Endothelial cell of umbilical vein (primary cell): ENCODE measurements at regions not wholly inside any gene's neighbourhood (a gene's known extent, or its start where the extent isn't known, plus 50 kb on each side); places are given as distances from the start of the nearest gene placed in this dataset.
"Not testable (repeated sequence)": the region's sequence is repeated elsewhere in the genome, so short reads cannot be mapped to it uniquely, and the experiment has no call there.

Source experiments
- BruUV-seq: library from RNA; stranded (reverse); fragments of 400-500 nt; replicated peaks from 2 replicates; lab custom pipeline; 2021; lab: Mats Ljungman, UMichigan
- CTCF ChIA-PET: fragments of 300-600, 350-600 bp; sonication (Branson Sonifier 250); formaldehyde crosslinking; loops from one replicate; lab custom pipeline; 2021; ENCODE audit warnings: antibody characterized with exemption, inconsistent platforms; lab: Charles Lee
- POLR2A ChIA-PET: fragments of 300-600, 350-600 bp; sonication (Branson Sonifier 250); formaldehyde crosslinking; loops from one replicate; lab custom pipeline; 2021; ENCODE audit warnings: antibody characterized with exemption, inconsistent platforms; lab: Charles Lee
- DNase-seq: peaks from one replicate; pipeline ENCODE4 v3.0.0-alpha.2; 2011; ENCODE audit warnings: low read depth, low spot score
- FAIRE-seq: peaks from 2 replicates; lab custom pipeline; 2011; peaks lifted over from hg19 to GRCh38; lab: Jason Lieb, UNC
- H2AFZ ChIP-seq: 2 replicates; pipeline ENCODE4 v1.6.0; 2012; ENCODE audit warnings: low read depth, low read length, control low read depth, inconsistent platforms
- H3K27ac ChIP-seq: 2 replicates; pipeline ENCODE4 v1.5.1; 2011; ENCODE audit warnings: low read depth, mild to moderate bottlenecking, control low read depth, low read length, moderate library complexity; ENCODE audit not compliant: insufficient read depth
- H3K27me3 ChIP-seq, 2 experiments: 2 replicates each; pipeline versions ENCODE4 v1.6.0 to v1.6.1; 2011; ENCODE audit warnings: low read length in 2 of 2, mixed read lengths in 1 of 2; ENCODE audit not compliant: control insufficient read depth in 2 of 2, insufficient read depth in 2 of 2
- H3K36me3 ChIP-seq, 2 experiments: 2 replicates in 1 of 2; 3 replicates in 1 of 2; pipeline ENCODE4 v1.5.1; 2011; ENCODE audit warnings: low read length in 2 of 2, mild to moderate bottlenecking in 1 of 2, moderate library complexity in 1 of 2; ENCODE audit not compliant: control insufficient read depth in 2 of 2, insufficient read depth in 2 of 2; ENCODE audit errors: extremely low read depth in 1 of 2
- H3K4me1 ChIP-seq: 3 replicates; pipeline ENCODE4 v1.5.1; 2011; ENCODE audit warnings: mild to moderate bottlenecking, low read length; ENCODE audit not compliant: control insufficient read depth, insufficient read depth; ENCODE audit errors: extremely low read depth
- H3K4me2 ChIP-seq: 2 replicates; pipeline ENCODE4 v1.6.1; 2011; ENCODE audit warnings: low read length, control low read depth, mixed read lengths; ENCODE audit not compliant: insufficient read depth
- H3K4me3 ChIP-seq, 3 experiments: fragments of 200-600 bp in 1 of 3; sonication (generic), shearing (Covaris generic) in 1 of 3; replicated peaks in 1 of 3; 2 replicates each; pipeline ENCODE4 v1.5.1; 2011 to 2016; ENCODE audit warnings: control low read depth in 3 of 3, low read length in 3 of 3, mild to moderate bottlenecking in 2 of 3, inconsistent platforms in 1 of 3, low read depth in 1 of 3, moderate library complexity in 1 of 3; ENCODE audit not compliant: insufficient read depth in 1 of 3
- H3K79me2 ChIP-seq: 2 replicates; pipeline ENCODE4 v1.6.0; 2012; ENCODE audit warnings: low read length, inconsistent platforms; ENCODE audit not compliant: control insufficient read depth, insufficient read depth
- H3K9ac ChIP-seq: replicated peaks from 2 replicates; pipeline ENCODE3; 2011; ENCODE audit warnings: low read length, control low read depth; ENCODE audit not compliant: insufficient read depth; ENCODE audit errors: extremely low read depth
- H3K9me1 ChIP-seq: replicated peaks from 3 replicates; pipeline ENCODE4 v1.6.0; 2011; ENCODE audit warnings: mild to moderate bottlenecking, low read length; ENCODE audit not compliant: control insufficient read depth, insufficient read depth; ENCODE audit errors: extremely low read depth
- H3K9me3 ChIP-seq: replicated peaks from 2 replicates; pipeline ENCODE4 v1.5.1; 2012; ENCODE audit warnings: low read length, inconsistent platforms; ENCODE audit not compliant: control insufficient read depth, insufficient read depth
- H4K20me1 ChIP-seq: replicated peaks from 2 replicates; pipeline ENCODE3; 2011; ENCODE audit warnings: mild to moderate bottlenecking, low read length; ENCODE audit not compliant: control insufficient read depth, insufficient read depth; ENCODE audit errors: extremely low read depth
- dilution Hi-C: fragments of 300-500 bp; cut with MboI; formaldehyde crosslinking; loops from one replicate; pipeline ENCODE4 v1.15.0; 2019; ENCODE audit warnings: low sequenced_read_pairs; ENCODE audit not compliant: extremely low pct_ligation_motif_present
- intact Hi-C: fragments of 100-400 bp; cut with micrococcal nuclease; formaldehyde crosslinking; loops from one replicate; pipeline ENCODE4 v1.10.0; 2022

- H3K27ac ChIP-seq, DNase-seq, FAIRE-seq, H3K36me3 ChIP-seq, H3K27me3 ChIP-seq, H2AFZ ChIP-seq, POLR2A ChIA-PET, dilution Hi-C loops, H4K20me1 ChIP-seq, H3K9me3 ChIP-seq, BruUV-seq, H3K9ac ChIP-seq, H3K4me2 ChIP-seq, H3K4me3 ChIP-seq, H3K4me1 ChIP-seq, H3K79me2 ChIP-seq, intact Hi-C loops, CTCF ChIA-PET, H3K9me1 ChIP-seq: not testable (repeated sequence)
These were observed 1502.6 kb upstream of the TPTE start for GRCh38 chr21:9018731-9019253.

- FAIRE-seq, H3K79me2 ChIP-seq, H3K9me3 ChIP-seq, H4K20me1 ChIP-seq, DNase-seq, H3K4me3 ChIP-seq, H3K36me3 ChIP-seq, POLR2A ChIA-PET, H3K4me1 ChIP-seq, dilution Hi-C loops, intact Hi-C loops, BruUV-seq, H2AFZ ChIP-seq, H3K9me1 ChIP-seq, H3K9ac ChIP-seq, H3K27ac ChIP-seq, H3K27me3 ChIP-seq, CTCF ChIA-PET, H3K4me2 ChIP-seq: not testable (repeated sequence)
These were observed 1497.2 kb upstream of the TPTE start for GRCh38 chr21:9024006-9024767.

- CTCF ChIA-PET, H3K27me3 ChIP-seq, H3K4me3 ChIP-seq, BruUV-seq, H3K9me1 ChIP-seq, H3K27ac ChIP-seq, H3K79me2 ChIP-seq, H3K36me3 ChIP-seq, FAIRE-seq, POLR2A ChIA-PET, intact Hi-C loops, H3K9ac ChIP-seq, H4K20me1 ChIP-seq, H3K4me1 ChIP-seq, H3K4me2 ChIP-seq, dilution Hi-C loops, DNase-seq, H3K9me3 ChIP-seq, H2AFZ ChIP-seq: not testable (repeated sequence)
These were observed 1494.5 kb upstream of the TPTE start for GRCh38 chr21:9026729-9027416.

- CTCF ChIA-PET, H3K79me2 ChIP-seq, H3K4me1 ChIP-seq, DNase-seq, H2AFZ ChIP-seq, H3K36me3 ChIP-seq, intact Hi-C loops, H3K4me2 ChIP-seq, H3K9me3 ChIP-seq, H3K9ac ChIP-seq, BruUV-seq, FAIRE-seq, H3K9me1 ChIP-seq, POLR2A ChIA-PET, H4K20me1 ChIP-seq, H3K4me3 ChIP-seq, H3K27me3 ChIP-seq, H3K27ac ChIP-seq, dilution Hi-C loops: not testable (repeated sequence)
These were observed 1494.0 kb upstream of the TPTE start for GRCh38 chr21:9027417-9027800.
